Right renal cortex interstitium (tissue), 3 donors: ENCODE measurements at regions not wholly inside any gene's neighbourhood (a gene's known extent, or its start where the extent isn't known, plus 50 kb on each side); places are given as distances from the start of the nearest gene placed in this dataset.

Source experiments
- DNase-seq, 3 donors: peaks; one replicate each; pipeline ENCODE4 v3.0.0-alpha.2; 2013; ENCODE audit warnings: low read depth in 3 of 3, low spot score in 2 of 3

DNA sequence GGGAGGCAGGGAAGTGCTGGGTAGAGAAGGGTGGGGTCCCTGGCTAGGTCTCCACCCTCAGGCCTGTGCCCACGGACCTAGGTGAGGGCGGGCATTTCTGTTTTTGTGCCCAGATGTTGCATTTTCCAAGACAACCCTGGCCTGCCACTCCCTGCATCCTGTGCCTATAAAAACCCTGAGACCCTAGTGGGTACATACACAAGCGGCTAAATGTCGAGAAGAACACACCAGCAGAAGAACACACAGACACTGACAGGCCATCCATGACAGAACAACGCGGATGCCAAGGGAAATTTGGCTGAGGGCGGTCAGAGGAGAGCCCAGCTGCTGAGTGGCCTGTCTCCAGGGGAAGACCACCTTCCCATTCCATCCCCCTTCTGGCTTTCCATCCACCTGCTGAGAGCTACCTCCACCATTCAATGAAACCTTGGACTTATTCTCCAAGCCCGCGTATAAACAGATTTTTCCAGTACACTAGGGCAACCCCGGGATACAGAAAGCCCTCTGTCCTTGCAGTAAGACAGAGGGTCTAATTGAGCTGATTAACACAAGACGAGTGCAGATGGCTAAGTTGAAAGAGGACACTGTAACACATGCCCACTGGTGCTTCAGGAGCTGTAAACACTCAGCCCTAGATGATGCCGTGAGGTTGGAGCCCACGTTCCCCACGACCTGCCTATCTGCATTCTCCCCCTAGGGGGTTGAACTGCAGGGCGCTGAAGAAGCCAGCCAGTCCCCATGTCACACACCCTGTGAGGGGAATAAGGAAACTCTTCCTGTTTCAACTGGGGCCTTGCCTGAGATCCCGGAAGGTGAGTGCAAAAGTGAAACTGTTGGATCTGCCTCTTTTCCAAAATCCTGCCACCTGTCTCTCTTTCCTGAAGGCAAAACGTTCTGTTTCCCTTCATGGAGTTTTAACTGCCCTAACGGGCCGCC is 147.2 kb upstream of the COX10 start:
- DNase-seq = no peak

DNA sequence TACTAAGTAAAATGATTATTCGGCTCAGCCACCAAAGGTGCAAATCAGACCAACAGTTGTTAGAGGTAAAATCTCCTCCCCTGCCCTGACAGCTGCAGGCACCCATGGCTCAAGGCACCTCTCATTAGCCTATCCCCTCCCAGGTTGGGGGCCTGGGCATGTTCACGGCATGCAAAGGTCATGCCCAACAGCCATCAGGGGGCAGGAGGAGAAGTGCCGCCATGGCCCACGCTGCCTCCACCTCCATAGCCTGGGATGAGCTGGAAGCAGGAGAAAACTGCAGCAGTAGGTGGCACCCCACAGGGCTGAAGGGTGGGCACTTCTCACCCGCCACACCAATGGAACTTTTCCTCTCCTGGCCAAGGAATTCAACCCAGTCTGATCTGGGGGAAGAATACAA is 146.4 kb upstream of the COX10 start:
- DNase-seq = no peak

DNA sequence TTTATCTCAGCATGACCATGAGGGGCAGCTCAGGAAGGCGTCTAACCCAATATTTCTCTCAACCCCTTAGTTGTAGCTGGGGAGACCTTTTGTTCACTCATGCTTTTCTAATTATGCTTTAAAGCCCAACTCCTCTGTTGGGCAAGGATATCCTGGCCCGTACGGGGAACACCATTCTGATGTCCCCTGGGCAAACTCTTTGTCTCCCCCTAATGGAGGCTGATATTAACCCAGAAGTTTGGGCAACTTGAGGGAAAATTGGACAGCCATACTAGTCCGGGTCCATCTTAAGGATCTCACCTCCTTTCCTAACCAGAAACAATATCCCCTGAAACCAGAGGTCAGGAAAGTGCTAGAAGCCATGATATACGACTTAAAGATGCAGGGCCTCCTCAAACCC is 143.7 kb upstream of the COX10 start:
- no peak for DNase-seq

DNA sequence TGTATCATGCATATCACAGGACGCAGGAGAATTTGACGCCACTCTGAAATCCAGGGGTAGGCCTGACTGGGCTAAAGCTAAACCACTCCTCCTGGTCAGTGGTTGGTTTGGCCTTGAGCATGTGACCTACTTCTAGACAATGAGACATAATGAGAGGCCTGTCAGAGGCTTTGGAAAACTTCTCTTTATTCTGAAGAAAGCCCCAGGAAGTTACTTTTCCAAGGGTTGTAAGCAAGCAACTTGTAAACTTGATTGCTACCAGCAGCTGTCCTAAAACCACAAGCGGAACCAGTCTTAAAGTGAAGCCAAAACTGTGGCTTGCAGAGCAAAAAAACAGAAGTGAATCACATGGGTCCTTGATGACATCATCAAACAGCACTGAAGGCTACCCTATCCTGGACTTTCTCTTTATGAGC is 138.2 kb upstream of the COX10 start:
- no peak for DNase-seq

DNA sequence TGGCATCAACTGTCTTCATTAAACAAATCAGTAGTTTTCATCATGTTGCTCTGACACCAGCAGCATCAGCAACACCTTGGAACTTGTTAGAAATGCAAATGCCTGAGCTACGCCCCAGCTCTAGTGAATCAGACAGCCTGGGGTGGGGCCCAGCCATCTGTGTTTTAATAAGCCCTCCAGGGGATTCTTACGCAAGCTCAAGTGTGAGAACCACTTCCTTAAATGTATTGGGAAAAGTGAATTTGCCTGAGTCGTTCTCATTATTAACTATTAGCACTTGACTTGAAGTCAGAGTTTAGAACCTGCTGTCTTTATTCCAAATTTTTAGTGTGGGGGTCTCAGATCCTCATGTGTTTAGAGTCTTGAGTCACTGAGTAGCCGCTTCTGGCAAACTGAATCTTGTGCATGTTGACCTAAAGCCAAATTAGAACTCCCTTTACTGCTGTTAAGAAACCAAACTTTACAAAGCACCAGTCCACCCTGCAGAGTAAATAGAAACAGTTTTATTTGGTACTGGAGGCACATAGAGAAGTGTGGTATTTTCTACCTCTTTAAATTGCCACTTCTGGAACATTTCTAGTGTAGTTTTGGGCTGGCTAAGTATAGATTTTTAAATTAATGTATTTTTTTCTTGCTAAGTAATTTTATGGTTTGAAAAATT is 137.4 kb upstream of the COX10 start:
- no peak for DNase-seq

DNA sequence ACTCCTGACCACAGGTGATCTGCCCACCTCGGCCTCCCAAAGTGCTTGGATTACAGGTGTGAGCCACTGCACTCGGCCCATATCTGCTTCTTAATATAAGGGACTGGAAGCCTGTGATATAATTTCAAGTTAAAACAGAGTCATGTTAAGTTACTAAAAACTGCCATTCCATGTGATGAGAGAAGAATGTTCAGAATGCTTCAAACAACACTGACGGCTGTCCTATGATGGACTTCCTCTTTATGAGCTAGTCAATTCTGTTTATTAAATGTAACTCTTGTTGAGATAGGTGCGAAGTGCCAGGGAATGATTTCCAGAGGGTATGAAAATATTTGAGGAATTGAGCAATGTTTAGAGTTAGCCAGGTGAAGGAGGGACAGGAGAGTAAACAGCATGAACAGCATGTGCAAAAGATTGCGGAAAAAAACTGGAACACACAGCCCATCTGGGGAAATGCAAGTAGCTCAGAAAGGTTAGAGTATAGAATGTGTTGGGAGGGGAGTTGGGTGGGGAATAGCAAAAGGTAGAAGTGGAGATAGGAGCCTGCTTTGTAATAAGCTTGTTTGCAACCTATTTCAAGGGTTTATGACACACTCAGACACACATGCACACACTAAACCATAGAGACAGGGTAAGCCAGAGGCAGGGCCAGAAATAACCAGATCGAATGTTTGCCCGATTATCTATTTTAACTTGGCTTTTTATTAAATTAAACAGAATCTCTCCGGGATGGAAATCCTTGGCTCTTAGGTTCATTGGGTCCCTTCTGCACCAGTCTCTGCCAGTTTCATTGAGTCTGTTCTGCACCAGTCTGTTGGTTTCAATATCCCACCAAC is 135.6 kb upstream of the COX10 start:
- DNase-seq = no peak

DNA sequence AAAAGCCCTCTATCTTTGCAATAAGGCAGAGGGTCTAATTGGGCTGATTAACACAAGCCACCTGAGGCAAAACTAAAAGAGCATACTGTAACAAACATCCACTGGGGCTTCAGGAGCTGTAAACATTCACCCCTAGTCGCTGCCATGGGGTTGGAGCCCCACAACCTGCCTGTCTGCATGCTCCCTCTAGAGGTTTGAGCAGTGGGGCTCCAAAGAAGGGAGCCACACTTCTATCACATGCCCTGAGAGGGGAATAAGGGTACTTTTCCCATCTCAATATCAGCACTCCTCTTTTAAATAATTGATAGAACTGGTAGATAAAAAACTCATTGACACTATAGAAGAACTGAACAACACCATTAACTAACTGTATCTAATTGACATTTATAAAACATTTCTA is 130.1 kb upstream of the COX10 start:
- no peak for DNase-seq

DNA sequence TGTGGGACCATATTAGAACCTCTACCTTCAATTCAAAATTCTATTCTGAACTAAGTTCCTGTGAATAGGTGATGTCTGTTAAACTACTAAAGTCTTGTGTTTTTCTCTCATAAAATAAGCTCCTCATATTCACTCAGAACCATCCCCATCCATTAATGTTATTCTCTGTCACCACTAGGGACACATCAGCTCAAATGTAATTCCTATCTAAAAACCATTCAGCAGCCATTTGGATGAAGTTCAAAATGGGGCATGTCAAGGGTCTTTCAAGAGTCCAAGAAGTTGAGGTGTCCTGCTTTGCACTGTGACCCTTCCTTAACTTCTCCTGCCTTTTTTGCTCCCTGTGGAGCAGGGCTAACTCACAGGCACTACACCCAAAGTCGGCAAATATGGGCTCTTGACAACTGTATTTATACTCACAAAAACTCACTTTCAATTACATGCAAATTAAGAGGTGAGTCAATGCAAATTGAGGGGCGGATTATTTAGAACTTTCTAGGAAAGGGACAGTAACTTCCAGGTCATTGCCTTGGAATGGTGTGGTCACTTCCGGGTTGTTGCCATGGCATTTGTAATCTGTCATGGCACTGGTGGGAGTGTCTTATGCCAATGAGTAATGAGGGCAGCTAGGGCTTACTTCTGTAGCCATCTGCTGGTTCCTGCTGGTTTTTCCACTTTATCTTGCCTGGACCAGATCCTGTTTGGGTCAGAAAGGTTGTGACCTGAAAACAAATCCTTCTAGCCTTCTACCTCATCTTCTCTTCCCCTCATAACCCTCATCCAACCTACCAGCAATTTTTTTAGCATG is 128.2 kb upstream of the COX10 start:
- no peak for DNase-seq

DNA sequence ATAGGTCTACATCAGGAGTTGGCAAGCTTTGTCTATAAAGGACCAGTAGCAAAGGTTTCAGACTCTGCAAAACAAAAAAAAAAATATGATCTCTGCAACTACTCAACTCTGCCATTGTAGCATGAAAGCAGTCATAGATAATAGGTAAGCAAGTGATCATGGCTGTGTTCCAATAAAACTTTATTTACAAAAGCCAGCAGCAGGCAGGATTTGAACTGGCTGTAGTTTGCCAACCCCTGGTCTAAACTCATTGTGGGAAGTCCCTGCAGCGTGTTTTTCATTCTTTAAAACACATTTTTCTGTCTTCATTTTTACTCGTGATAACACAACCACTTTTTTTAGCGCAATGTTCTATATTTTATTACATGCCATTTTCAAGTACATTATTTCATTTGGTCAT is 127.5 kb upstream of the COX10 start:
- no peak for DNase-seq

DNA sequence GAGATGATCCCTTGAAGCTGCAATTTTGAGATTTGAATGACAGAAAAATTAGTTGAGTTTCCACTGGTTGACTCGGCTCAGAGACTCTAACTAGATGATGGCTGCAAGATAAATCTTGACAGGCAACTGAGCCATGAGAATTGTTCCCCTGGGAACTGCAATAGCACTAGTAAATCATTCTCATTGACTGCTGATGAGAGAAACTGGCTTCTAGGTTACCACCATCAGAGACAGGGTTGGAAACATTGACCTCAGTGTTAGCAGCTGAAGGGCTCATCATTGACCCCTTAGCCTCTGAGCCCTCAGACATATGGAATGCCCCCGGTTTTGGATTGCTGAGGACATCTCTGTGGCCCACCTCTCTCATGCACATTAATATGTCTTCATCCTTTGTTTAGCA is 125.4 kb upstream of the COX10 start:
- no peak for DNase-seq

DNA sequence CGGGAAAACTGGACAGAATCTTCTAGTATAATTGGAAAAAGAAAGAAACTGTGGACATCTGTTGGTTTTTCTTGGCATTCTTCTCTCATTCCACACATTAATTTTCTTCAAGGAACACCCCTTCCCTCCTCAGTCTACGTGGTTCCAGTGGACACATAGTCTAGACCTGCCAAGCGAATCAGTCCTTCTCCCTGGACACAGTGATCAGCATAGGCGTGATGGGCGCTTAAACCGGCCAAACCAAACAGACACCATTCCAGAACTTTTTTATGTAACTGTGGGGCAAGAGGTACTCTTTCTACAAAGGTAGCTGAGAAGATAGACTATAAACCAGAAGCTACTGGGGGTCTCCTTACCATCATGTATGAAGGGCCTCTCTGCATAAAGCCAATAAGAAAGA is 121.8 kb upstream of the COX10 start:
- no peak for DNase-seq

DNA sequence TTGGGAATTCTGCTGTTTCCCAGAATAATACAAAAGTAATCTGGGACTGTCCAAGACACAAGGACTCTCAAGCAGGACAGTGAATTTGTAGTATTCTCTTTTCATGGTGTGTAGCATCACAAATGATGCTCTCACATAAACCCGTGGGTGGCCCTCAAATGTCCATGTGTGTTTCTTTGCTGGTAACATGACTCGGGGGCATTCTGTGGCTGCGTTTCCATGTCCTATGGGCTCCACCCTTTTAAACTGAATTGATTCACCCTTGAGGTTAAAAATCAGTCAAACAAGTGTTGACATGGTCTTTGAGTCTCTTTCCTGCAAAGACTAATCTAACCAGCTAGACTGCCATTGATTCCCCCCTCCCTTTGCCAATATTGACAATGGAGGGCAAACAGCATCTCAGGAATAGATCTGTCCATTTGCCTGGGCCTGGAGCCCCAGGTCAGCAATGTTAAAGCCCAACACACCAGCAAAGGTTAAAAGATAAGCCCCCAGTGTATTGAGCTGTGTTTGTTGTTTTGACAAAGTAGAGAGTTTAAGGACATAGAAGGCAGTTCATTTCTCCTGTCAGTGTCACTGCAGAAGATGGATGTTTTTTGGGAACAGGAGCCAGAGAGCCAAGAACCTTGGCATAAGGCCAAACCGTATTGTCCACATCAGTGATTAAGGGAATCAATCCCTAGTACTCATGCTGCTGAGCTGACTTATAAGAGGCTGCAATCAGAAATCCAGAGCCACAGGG is 117.1 kb upstream of the COX10 start:
- no peak for DNase-seq

DNA sequence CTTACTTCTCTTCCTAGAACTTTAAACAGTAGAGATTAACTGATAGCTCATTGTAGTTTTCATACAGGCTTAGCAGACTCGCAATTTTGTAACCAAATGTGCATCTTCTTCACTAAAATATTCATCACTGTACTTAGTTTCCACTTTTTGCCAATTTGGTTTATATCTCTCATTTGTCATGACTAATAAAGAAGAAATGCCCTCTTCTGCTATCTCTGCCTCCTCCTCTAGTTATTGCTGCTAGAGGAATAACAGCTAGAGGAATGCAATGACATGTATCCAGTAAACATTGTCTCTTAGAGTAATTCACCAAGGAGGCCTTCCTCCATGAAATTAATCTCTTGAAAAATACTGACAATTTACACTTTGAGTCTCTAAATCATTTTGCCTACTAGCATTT is 115.5 kb upstream of the COX10 start:
- DNase-seq = no peak

DNA sequence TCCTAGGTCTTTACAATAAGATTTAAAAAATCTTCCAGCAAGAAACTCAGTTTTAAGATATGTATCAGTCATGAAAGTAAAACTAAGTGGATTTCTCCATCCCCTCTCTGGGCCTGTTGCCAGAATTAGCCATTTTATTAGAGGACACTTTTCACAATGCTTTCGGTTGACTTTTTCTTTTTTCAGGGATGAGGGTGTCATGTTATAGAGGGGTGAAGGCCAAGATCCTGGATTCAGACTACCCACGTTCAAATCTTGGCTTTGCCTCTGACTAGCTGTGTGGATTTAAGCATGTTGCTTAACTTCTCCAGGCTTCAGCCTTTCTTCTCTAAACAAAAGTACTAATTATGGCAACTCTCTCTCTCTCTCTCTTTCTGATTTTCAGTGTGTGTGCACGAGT is 111.7 kb upstream of the COX10 start:
- DNase-seq = no peak

DNA sequence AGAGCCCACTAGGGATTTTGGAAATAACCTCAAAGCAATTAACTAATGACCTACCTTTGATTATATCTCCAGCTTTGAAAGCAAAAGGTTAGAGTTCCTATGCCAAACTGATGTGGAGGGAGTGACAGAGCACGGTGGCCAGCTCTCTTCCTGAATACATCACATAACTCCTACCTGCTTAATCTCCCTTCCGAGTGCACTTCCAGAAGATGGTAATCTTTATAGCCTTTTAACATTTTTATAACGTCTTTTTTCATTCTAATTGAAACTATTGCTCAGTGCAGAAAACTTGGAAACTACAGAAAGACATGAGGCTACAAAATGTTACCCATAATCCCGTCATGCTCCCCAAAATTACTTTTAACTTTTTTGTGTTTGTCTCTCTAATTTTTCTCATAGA is 110.5 kb upstream of the COX10 start:
- DNase-seq = no peak

DNA sequence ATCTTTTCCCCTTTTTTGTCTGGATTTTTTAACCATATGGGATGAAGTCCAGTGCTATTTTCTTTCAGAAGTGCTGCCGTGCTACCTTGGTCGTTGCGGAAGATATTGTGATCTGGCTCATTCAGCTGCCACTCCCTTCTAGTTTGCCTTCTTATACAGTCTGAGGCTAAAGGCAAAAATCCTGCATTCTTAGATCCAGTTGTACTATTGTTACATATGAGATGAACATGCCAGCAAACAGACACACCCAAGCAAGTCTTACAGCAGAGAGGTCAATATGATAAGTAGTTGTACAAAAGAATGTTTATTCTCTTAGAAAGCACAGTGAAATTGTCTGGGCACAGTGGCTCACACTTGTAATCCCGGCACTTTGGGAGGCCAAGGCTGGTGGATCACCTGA is 108.0 kb upstream of the COX10 start:
- DNase-seq = no peak

DNA sequence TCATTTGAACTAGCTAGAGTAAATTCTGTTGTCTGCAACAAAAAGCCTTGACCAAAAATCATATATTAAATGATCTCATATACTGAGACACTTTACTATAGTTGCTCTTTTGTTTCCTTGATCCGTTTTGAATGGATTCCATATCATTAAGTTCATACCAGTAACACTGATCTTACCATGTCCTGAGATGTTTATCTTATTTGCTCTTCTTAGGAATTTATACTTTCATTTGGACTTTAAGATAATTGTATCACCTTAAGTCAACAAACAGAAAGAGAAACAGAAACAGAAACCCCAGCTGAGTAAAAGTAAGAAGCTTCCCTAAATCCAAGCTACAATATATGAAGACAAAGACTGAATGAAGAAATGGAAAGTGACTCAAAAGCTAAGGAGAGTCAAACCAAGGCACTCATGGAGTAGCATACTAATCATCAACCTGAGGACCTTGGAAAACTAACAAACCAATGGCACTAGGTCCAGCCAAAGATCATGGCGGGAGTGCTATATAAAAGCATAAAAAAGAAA is 106.5 kb upstream of the COX10 start:
- DNase-seq = no peak

DNA sequence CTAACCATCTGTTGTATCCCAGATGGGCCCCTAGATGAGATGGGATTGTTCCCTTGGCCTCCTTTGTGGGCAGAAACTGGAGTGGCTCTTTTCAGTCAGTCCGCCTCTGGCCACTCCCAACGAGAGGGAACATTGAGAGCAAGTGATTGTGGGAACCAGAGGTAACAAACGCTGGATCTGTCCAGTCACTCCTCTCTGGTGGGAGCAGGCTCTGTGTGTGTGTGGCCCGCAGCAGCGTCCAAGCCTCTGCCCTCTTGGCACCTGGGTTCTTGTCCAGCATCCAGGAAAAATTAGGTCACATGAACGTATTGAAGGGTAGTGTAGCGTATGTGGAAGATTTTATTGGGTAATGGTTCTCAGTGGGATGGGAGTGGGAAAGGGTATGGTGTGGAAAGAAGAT is 101.9 kb upstream of the COX10 start:
- DNase-seq = no peak

DNA sequence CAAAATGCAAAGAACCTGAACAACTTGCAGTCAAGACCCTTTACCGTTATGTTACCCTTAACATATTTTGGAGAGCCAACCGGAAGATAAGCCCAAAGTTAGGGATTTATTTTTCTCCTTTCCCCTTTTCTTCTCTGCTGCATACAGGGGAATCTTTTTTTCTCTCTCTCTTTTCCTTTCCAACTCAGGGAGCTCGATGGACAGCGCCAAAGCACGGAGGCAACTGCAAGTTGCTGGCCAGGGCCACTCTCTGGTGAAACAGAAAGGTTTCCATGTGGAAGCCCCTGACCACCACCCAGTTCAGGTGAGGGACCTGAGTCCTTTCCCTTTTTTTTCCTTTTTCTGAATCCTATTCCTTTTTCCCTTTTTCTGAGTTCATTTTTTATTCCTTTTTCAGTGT is 98.8 kb upstream of the COX10 start:
- DNase-seq = no peak
